Upper lobe of right lung (tissue), 1 donor: ENCODE measurements at regions not wholly inside any gene's neighbourhood (a gene's known extent, or its start where the extent isn't known, plus 50 kb on each side); places are given as distances from the start of the nearest gene placed in this dataset.
A peak's percentile ranks its signal among the peaks of the same experiment; 100 is the strongest.

ENCODE experiments used
- ATAC-seq: fragments of 200-7000 bp; cut with Tn5 transposase; one replicate; pipeline ENCODE4 v1.9.1; 2020; ENCODE audit warnings: mild to moderate bottlenecking, moderate library complexity
- DNase-seq: peaks from one replicate; pipeline ENCODE4 v3.0.0-alpha.2; 2020
- H3K27ac ChIP-seq: fragments of 200-600 bp; one replicate; pipeline ENCODE4 v1.8.0; 2022
- H3K27me3 ChIP-seq: fragments of 200-600 bp; one replicate; pipeline ENCODE4 v1.8.0; 2022; ENCODE audit warnings: mild to moderate bottlenecking
- H3K36me3 ChIP-seq: fragments of 200-600 bp; one replicate; pipeline ENCODE4 v1.8.0; 2022
- H3K4me1 ChIP-seq: fragments of 200-600 bp; one replicate; pipeline ENCODE4 v1.8.0; 2022
- H3K4me3 ChIP-seq: fragments of 200-600 bp; one replicate; pipeline ENCODE4 v1.8.0; 2022; ENCODE audit warnings: mild to moderate bottlenecking
- H3K9me3 ChIP-seq: fragments of 200-600 bp; one replicate; pipeline ENCODE4 v1.8.0; 2022
- intact Hi-C: fragments of 100-400 bp; cut with DNase I; formaldehyde crosslinking; loops from one replicate; pipeline ENCODE4 v1.11.0; 2022
- TF ChIP-seq, protein P1 (sequence below): fragments of 200-600 bp; IDR thresholded peaks from one replicate; pipeline ENCODE4 v1.8.0; 2022; ENCODE audit warnings: antibody characterized with exemption
- donor health status: DM: no; HTN: yes; CAD: no; lungs with severe emphysema.

DNA sequence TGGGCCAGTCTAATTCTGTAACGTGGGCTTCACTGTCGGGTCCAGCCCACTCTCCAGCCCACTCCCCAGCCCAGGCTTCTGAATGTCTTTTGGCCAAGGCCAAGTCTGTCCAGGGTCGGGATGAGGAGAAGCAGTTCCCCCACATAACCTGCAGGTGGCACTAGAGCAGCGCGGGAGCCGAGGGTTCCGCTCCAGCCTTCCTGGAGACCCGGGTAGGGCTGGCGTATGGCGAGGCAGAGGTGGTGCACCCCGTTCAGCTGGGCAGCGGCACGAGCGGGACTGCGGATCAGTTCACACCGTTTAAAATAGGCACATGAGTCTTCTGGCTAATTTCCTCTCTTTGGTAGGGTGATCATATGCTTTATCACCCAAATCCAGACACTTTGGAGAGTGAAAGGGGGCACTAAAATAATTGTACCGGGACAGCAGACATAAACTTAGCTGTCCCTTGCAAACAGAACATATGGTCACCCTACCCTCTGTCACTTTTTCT, 185.9 kb downstream of the MSX2 start:
- intact Hi-C loops = no loop called here
- Histone ChIP-seq H3K9me3 (no peaks in the 10 kb centered on the region), H3K4me3 (no peak overlapping the region)

DNA sequence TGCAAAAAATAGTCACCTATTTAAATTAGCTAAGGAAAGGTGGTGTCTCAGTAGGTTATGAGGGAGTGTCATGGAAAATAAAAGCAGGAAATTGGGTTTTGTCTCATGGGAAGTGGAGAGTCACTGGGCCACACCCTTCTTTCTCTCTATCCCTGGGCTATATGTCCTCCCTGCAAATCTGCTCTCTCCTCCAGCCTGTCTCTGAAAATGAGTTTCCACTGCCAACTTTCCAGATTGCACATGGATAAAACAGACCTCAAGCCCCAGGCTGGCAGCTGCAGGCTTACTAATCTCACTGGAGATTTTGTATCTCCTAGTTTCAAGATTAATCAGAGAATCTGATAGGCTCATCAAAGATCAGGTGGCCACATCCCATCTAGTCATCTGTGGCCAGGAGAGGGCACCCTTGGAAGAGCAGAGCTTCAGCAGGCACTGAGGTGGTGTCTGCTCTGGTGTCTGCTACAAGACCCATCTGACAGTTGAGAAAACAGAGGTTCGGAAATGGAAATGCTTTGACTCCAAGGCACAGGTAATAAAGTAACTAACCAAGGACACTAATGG, 178.9 kb downstream of the MSX2 start:
- intact Hi-C loops = no loop called here
- DNase-seq = no peak
- Histone ChIP-seq H3K4me3 (no peak overlapping the region), H3K27me3 (no peaks in the 10 kb centered on the region), H3K27ac (no peak overlapping the region), H3K36me3 (no peaks in the 10 kb centered on the region), H3K4me1 (no peaks in the 10 kb centered on the region), H3K9me3 (no peaks in the 10 kb centered on the region)
- no peak for ATAC-seq
- TF ChIP-seq, protein P1, sequence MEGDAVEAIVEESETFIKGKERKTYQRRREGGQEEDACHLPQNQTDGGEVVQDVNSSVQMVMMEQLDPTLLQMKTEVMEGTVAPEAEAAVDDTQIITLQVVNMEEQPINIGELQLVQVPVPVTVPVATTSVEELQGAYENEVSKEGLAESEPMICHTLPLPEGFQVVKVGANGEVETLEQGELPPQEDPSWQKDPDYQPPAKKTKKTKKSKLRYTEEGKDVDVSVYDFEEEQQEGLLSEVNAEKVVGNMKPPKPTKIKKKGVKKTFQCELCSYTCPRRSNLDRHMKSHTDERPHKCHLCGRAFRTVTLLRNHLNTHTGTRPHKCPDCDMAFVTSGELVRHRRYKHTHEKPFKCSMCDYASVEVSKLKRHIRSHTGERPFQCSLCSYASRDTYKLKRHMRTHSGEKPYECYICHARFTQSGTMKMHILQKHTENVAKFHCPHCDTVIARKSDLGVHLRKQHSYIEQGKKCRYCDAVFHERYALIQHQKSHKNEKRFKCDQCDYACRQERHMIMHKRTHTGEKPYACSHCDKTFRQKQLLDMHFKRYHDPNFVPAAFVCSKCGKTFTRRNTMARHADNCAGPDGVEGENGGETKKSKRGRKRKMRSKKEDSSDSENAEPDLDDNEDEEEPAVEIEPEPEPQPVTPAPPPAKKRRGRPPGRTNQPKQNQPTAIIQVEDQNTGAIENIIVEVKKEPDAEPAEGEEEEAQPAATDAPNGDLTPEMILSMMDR = no peak

More for the DNA sequence above, 185.9 kb downstream of the MSX2 start:
- H3K4me1 ChIP-seq = no peaks in the 10 kb centered on the region
- TF ChIP-seq, protein P1 = peak; percentile 91
- peak; percentile 77 for DNase-seq
- H3K27ac ChIP-seq = no peak overlapping the region
- ATAC-seq = peak; percentile 98
- H3K36me3 ChIP-seq = no peaks in the 10 kb centered on the region
- no peaks in the 10 kb centered on the region for H3K27me3 ChIP-seq

DNA sequence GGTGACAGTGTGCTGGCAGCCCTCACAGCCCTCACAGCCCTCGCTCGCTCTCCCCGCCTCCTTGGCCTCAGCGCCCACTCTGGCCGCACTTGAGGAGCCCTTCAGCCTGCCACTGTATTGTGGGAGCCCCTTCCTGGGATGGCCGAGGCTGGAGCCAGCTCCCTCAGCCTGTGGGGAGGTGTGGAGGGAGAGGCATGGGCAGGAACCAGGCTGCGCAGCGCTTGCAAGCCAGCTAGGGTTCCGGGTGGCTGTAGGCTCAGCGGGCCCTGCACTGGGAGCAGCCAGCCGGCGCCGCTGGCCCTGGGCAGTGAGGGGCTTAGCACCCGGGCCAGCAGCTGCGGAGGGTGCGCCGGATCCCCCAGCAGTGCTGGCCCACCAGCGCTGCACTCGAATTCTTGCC, 177.0 kb downstream of the MSX2 start:
- TF ChIP-seq, protein P1 = no peak
- intact Hi-C loops = no loop called here
- no peaks in the 10 kb centered on the region for H3K36me3 ChIP-seq
- ATAC-seq (no peak), DNase-seq (no peak)
- H3K27ac ChIP-seq = no peak overlapping the region
- no peaks in the 10 kb centered on the region for H3K27me3 ChIP-seq
- no peak overlapping the region for H3K4me3 ChIP-seq
- no peaks in the 10 kb centered on the region for H3K9me3 ChIP-seq
- no peaks in the 10 kb centered on the region for H3K4me1 ChIP-seq

DNA sequence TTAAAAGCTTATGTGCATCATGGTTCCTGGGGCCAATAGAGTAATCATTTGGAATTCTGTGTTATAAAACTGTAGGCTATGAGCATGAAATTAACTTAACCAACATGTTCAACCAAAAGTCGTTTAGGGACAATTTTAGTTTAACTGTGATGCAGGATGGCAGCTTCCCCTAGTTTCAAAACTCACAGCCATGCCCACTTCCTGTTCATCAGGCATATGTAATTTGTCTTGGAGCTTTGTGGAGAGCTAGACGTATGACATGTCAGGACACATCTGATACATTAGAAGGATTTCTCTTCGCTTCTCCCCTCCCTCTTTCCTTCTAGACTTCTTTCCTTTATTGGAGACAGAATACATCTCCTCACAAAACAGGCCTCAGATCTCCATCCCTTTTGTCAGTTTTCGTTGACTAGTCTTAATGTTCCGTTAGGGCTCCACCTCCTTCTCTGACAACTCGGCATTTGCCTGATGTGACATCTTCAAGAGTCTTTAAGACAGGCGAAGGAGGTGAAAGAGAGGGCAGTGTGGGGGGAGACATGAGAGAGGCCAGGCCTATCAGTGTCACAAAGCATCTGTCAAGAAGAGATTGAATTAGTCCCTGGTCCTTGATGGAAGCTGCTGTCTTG, 176.0 kb downstream of the MSX2 start:
- TF ChIP-seq, protein P1 = no peak
- intact Hi-C loops = no loop called here

DNA sequence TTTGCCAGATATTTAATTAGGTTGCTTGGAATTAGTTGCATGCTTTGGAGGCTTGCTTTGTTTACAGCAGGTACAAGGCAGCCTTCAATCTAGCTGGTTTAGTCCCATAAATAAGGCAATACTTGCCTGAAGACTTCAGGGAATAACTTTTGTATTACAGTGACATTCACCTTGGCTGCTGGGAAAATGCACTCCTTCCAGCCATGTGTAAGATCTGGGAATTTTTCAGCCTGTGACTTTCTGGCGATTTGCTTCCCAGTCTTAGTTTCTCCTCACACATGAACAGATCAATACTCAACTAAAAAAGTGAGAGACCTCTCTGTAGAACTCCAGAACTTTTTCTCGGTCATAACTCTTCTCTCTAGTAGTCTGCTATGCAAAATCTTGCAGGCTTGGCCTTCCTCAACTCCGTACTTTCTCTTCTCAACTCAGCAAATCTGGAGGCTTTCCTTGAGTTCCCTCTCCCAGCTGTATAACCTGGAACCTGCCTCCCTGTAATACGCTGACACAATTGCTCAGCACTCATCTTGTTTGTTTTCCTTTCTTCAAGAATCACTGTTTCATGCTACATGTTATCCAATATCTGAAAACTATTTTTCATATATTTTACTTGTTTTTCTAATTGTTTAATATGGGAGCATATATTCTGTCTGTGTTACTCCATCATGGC, 173.0 kb downstream of the MSX2 start:
- intact Hi-C loops = no loop called here
- Histone ChIP-seq H3K36me3 (no peaks in the 10 kb centered on the region), H3K27me3 (no peaks in the 10 kb centered on the region), H3K9me3 (no peaks in the 10 kb centered on the region), H3K27ac (no peak overlapping the region), H3K4me1 (no peaks in the 10 kb centered on the region), H3K4me3 (no peak overlapping the region)
- no peak for ATAC-seq
- TF ChIP-seq, protein P1 = no peak
- no peak for DNase-seq

More for the DNA sequence above, 176.0 kb downstream of the MSX2 start:
- H3K27ac ChIP-seq = no peak overlapping the region
- no peak overlapping the region for H3K4me3 ChIP-seq
- H3K4me1 ChIP-seq = no peaks in the 10 kb centered on the region
- no peak for DNase-seq
- no peaks in the 10 kb centered on the region for H3K9me3 ChIP-seq
- H3K27me3 ChIP-seq = no peaks in the 10 kb centered on the region
- H3K36me3 ChIP-seq = no peaks in the 10 kb centered on the region
- ATAC-seq = no peak
